G401 (cell line): ENCODE measurements at regions not wholly inside any gene's neighbourhood (a gene's known extent, or its start where the extent isn't known, plus 50 kb on each side); places are given as distances from the start of the nearest gene placed in this dataset.

ENCODE experiments used
- DNase-seq: peaks from one replicate; pipeline ENCODE4 v3.0.0-alpha.2; 2015; ENCODE audit warnings: low spot score
- in situ Hi-C: cut with HindIII; loops from 2 replicates; pipeline ENCODE4 v1.10.0; 2016; ENCODE audit warnings: low sequenced_read_pairs, mixed read lengths

DNA sequence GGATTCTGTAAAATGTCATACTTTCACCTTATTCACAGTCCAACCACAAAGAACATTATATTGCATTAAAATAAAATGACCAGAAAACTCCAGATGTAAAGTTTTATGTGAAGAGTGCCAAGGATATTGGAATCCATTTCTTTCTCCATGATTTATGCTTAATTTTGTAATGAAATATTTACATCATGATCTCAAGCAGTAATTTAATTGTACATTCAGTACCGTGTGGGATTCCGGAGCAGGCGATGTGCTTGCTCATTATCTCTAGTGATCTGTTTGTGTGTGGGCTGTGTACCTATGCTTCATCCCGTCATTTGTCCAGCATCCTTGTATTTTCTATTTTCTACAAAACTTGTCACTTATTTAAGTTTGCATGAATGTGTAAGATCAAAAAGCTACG, 415.9 kb upstream of the SLC8A1 start:
- in situ Hi-C loops: no loop called here
- no peak for DNase-seq

DNA sequence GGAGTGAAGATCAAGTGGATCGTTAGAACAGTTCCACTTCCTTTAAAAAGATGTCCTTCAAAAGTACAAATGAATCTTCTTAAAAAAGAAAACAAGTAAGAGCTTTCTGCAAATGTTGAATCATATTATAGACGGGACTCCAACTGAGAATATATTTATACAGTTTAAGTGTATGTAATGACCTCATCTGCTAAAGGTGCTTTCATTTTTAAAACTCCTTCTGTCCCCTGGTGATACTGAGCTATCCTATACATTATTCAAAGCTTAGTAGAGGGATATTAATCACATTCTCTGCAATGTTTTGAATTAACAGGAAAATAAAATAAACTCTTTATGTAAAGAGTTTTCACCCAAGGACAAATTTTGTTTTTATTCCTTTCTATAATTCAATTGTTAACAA, 420.7 kb upstream of the SLC8A1 start:
- in situ Hi-C loops: no loop called here
- DNase-seq: no peak

DNA sequence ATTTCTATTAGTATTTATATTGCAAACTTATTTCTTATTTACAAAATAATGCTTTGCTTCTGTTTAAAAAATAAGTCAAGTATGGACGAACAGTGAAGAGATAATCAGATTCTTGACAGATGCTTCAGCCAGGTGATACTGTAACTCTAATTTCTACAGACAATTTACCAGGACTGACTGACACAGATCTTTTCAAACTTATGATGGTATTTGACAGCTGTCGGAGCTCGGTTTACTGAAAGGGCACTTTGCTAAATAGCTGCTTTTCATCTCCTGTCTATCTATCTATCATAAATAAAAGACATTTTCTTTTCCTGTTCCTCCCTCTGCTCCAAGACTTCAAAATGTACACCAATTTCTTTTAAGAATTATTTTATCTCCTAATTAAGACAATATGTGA, 422.5 kb upstream of the SLC8A1 start:
- in situ Hi-C loops: no loop called here
- no peak for DNase-seq

- no peak for DNase-seq
- in situ Hi-C loops: no loop called here
Measured at GRCh38 chr2:40877734-40878288, 425.9 kb upstream of the SLC8A1 start.

DNA sequence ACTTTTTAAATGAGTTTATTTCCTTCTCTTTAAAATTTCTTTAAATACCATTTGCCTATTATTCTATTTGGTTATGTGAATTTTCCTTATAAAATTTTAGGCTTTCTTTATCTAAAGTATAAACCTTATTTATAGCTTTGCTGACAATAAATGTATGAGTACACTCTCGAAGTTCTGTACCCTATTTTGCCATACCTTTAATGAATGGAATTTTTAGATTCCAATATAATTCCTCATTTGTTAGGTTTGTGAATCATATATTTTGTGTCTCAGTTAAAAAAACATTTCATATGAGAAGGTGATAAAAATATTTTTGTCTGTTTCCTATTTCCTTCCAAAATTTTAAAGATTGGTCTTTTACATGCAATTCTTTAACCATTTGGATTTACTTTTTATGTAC, 427.4 kb upstream of the SLC8A1 start:
- in situ Hi-C loops: no loop called here
- DNase-seq: no peak

DNA sequence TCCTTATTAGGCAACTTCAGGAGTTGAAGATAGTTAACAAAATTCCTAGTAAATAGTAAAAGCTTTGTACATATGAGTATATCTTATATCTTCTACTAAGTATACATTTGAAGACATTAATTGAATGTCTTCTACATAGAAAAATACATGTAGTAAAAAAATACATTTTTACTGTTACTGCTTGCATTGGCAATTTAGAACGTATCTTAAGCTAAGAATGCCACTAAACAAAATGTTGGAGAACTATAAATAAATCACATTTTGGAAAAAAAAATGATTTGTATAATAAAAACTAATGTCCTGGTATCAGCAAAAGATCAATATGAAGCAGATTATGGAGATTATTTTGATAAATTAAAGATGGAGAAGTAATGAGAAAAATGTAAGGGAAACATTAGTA, 434.2 kb upstream of the SLC8A1 start:
- no peak for DNase-seq
- in situ Hi-C loops: no loop called here

DNA sequence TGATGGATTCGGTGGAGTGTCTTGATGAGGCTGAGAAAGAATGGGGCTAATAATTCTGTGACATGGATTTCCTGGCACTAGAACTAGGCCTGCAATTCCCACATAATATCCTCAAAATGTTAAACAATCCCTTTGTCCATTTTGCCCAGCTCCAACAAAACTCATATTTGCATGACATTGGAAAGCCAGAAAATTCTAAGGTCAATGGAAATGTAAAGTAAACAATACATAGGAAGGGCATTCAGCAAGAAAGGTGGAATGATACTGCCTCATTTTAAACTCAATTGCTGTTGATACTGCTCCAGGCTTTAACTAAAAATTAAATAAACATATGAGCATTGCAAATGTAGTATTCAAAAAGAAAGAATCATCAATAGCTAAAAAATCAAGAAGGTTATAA, 434.8 kb upstream of the SLC8A1 start:
- no peak for DNase-seq
- in situ Hi-C loops: no loop called here

DNA sequence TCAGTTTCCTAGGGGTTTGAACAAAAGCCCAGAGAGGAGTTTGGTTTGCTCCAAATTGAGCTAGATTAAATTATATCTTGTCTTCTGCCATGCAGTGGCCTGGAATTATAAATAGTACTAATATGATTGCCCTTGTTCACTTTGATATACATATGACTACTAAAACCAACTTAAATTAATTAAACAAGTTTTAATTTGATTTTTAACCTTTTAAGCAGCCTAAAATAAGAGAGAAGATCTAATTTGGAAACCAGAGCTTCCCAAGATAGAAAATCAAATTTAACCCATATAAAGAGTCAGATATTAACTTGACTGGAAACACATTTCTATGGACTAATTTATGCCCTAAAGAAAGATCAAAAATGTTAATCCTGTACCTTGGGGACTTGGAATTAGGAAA, 444.5 kb upstream of the SLC8A1 start:
- in situ Hi-C loops: no loop called here

DNA sequence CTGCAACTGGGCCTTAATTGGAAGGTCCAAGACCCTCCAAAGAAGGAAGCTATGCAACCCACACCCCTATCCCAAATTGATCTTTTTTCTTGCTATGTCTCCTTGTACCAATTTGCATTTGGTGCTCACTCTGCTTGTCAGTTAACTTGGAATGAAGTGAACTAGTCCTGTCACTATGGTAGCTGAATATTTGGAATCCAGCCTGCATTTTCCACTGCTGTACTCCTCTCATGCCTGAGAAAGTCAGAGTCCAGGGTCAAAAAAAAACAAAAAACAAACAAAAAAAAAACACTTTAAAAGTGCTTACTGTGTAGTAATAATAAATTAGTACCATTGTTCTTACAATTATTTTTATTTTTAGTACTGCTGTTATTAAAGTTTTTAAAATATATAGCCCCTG, 462.8 kb upstream of the SLC8A1 start:
- in situ Hi-C loops: no loop called here
- DNase-seq: no peak

More for the DNA sequence above, 444.5 kb upstream of the SLC8A1 start:
- no peak for DNase-seq

DNA sequence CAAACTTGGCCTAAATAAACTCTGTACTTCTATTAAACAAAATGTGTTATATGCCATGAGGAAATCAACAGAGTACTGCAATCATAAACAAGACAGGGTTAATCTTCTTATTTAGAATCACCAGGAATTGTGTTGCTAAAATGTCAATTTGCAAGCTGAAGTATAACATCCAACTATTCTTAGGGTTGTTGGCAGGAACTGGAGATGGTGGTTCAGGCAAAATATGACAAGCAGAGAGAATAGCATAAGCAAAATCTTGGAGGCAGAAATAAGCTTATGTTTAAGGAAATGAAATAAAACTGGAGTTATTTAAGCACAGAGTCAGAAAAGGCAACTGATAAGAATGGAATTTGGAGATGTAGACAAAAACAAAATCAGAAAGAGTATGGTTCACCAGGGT, 463.8 kb upstream of the SLC8A1 start:
- DNase-seq: no peak
- in situ Hi-C loops: no loop called here

- DNase-seq: no peak
- in situ Hi-C loops: no loop called here
Measured at GRCh38 chr2:40935349-40935748, 483.5 kb upstream of the SLC8A1 start.

DNA sequence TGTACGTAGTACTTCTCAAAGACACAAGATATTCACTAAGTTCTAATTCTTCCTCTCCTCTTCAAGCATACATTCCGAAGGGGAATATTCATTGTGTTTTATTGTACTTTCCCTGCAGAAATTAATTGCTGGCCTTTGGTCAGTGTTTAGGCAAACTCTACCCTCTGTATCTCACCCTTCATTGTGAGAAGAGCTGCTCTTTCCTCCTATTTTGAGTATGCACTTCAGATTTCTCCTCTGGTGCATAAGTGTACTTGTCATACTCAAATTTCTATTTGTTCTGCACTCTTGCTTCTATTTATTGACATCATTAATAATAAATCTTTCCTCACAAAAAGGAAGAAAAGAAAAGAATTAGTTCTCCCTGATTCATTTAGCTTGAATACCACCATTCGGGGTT, 485.4 kb upstream of the SLC8A1 start:
- in situ Hi-C loops: no loop called here
- DNase-seq: no peak

DNA sequence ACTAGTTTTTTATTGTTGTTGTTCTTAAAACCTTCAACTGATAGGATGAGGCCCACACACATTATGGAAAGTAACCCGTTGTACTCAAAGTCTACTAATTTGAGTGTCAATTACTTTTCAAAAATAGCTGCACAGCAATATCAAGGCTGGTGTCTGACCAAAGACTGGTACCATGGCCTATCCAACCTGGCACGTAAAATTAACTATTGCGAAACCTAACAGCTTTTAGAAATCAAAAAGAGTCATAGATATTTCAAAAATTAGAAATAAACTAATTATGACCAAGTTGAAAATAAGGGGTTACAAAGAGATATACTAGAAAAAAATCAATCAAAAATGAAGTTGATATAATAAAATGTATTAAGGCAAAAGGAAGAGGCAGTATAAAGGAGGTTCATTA, 501.5 kb upstream of the SLC8A1 start:
- in situ Hi-C loops: no loop called here
- DNase-seq: no peak

DNA sequence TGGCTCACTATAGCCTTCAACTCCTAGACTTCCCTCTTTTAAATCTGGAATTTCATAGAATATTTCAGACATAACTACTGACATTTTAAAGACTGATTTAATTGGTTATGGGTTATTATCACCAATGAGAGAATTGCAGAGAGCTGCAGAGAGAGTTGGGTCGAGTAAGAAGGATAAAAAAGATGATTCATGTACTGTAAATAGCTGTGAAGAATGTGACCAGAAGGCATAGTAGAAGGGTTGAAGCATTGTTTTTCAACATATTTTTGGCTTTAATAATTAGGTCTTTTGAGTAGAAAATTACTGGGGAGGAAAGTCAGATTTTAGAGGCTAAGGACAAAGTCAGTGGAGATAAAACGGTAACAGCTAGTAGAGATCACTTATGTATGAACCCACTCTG, 503.2 kb upstream of the SLC8A1 start:
- in situ Hi-C loops: no loop called here
- DNase-seq: no peak

GRCh38 chr2:40955635-40956034, 503.7 kb upstream of the SLC8A1 start:
- DNase-seq: no peak
- in situ Hi-C loops: no loop called here

DNA sequence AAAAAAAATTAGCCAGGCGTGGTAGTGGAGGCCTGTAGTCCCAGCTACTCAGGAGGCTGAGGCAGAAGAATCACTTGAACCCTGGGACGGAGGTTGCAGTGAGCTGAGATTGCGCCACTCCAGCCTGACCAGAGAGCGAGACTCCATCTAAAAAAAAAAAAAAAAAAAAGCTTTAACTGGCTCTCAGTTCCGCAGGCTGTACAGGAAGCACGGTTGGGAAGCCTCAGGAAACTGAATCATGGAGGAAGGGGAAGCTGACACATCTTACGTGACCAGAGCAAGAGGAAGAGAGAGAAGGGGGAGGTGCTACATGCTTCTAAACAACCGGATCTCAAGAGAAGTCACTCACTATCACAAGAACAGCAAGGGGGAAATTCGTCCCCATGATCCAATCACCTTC, 505.6 kb upstream of the SLC8A1 start:
- in situ Hi-C loops: no loop called here
- no peak for DNase-seq

DNA sequence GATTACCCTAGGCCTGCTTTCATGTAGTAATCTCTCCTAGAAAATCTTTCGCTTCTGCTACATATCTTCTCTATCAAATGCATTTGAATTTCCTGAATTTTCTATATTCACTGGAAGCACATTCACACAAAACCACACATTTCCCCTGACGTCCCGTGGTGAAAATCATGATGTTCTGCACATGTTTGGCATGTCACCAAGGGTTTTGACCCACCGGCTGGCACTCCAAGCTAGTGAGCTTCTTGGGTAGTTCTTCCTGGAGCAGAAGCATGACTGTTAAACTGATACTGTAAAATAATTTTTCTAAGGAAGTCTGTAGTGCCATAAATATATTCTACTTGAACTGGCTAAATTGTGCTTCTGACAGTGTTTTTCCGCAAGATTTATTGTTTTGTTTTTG, 510.1 kb upstream of the SLC8A1 start:
- no peak for DNase-seq
- in situ Hi-C loops: no loop called here

GRCh38 chr2:40964509-40965250, 512.8 kb upstream of the SLC8A1 start:
- no peak for DNase-seq
- in situ Hi-C loops: no loop called here

- no peak for DNase-seq
- in situ Hi-C loops: no loop called here
Measured at GRCh38 chr2:40967451-40967850, 515.6 kb upstream of the SLC8A1 start.

DNA sequence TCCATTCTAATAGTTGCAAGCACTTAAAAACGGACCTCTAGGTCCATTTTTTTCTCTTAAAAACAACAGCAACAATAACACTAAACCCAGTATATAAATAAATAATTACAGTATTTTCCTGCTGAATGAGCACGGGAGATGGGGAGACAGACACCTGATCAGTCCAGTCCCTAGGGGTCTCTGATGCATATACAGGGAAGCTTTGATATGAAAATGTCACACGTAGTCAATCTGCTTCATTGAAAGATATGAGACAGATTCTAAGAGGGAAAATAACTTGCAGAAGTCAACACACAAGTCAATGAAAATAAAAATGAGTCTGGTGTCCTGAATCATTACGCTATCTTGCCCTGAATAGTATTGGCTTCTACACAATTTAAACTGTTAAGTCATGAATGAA, 523.3 kb upstream of the SLC8A1 start:
- in situ Hi-C loops: no loop called here
- no peak for DNase-seq

DNA sequence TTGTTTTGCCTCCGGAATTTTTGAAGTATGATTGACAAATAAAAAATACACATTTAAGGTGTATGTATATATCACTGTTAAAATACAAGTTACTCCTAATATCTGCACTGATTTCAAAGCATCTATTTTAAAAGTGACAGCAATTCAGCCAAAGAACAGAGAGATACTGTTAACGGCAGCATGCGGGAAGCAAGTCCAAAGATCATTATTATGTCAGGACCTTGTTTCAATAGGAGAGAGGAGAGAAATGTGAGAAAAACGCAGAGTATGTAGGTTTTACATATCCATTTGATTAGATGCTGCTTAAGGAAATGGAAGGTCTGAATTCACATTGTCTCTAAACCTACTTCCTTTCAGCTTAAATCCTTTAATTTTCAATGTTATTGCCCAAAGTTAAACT, 545.5 kb upstream of the SLC8A1 start:
- no peak for DNase-seq
- in situ Hi-C loops: no loop called here
